ENCODE measurements at regions not wholly inside any gene's neighbourhood (a gene's known extent, or its start where the extent isn't known, plus 50 kb on each side); places are given as distances from the start of the nearest gene placed in this dataset.

DNA sequence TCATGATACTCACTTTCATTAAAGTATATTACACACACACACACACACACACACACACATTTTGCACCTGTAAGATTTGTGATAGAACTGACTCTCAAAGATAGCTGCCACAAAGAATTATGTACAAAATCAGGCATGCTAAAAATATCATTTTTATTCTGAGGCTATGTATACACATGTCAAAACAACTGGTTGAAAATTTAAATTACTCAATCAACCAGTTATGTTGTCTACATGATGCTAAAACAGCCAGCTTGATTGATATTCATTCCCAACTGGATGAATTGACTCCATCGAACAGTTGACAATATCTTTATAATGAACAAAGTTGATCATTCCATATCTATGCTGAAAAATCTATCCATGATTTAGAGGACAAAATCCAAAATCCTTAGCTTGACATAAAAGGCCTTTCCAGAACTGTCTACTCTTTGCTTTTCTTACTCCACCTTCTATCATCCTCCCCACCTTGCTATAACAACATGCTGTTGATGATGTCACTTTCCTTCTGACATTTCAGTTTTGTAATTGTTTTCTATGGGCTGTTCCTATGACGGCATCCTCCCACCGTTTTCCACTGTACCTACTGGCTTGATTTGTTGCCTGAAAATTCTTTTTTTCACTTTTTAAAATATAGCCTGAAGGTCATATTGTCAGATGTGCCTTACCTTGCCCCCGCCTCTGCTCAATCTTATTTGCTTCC is 321.5 kb upstream of the OLFM3 start:
- no peak overlapping the region for H4K91ac ChIP-seq (ENCODE audit: insufficient read length, low read depth, low read length)
- no peak overlapping the region for H3K4me2 ChIP-seq (ENCODE audit: insufficient read depth, insufficient read length, low read length)
- no peak overlapping the region for H3K56ac ChIP-seq (ENCODE audit: insufficient read length, low read depth, low read length)
- no peak overlapping the region for H3K14ac ChIP-seq (ENCODE audit: insufficient read depth, low read length)
- TF ChIP-seq, protein P1, sequence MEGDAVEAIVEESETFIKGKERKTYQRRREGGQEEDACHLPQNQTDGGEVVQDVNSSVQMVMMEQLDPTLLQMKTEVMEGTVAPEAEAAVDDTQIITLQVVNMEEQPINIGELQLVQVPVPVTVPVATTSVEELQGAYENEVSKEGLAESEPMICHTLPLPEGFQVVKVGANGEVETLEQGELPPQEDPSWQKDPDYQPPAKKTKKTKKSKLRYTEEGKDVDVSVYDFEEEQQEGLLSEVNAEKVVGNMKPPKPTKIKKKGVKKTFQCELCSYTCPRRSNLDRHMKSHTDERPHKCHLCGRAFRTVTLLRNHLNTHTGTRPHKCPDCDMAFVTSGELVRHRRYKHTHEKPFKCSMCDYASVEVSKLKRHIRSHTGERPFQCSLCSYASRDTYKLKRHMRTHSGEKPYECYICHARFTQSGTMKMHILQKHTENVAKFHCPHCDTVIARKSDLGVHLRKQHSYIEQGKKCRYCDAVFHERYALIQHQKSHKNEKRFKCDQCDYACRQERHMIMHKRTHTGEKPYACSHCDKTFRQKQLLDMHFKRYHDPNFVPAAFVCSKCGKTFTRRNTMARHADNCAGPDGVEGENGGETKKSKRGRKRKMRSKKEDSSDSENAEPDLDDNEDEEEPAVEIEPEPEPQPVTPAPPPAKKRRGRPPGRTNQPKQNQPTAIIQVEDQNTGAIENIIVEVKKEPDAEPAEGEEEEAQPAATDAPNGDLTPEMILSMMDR (conservative IDR thresholded peaks at IDR 0.05) = no peak
- H2AFZ ChIP-seq (ENCODE audit: low read length) = no peak overlapping the region
- H2BK12ac ChIP-seq (ENCODE audit: insufficient read length, low read depth, low read length) = no peak overlapping the region
- no peak overlapping the region for H2BK20ac ChIP-seq (ENCODE audit: low read depth, low read length, poor library complexity, severe bottlenecking)
- no peak overlapping the region for H2AK5ac ChIP-seq (ENCODE audit: insufficient read length, low read length)
- no peak overlapping the region for H3T11ph ChIP-seq (ENCODE audit: low read length)
- DNase-seq = no peak
- H3K36me3 Mint-ChIP-seq (ENCODE audit: insufficient read depth in 1 of 3, low read depth in 3 of 3) = peaks cover 0 to 6% (median 5%) of the 10 kb centered on the region in 3 experiments; a peak in 2 of 7 replicates
- H2BK120ac ChIP-seq (ENCODE audit: low read depth, low read length, poor library complexity, severe bottlenecking) = no peak overlapping the region
- no peaks in the 10 kb centered on the region for H4K20me1 ChIP-seq (ENCODE audit: control insufficient read depth, insufficient read depth, insufficient read length)
- no peaks in the 10 kb centered on the region for H3K27me3 Mint-ChIP-seq (ENCODE audit: low read depth)
- H2BK15ac ChIP-seq (ENCODE audit: low read depth, low read length) = no peak overlapping the region
- H3K27ac Mint-ChIP-seq = no peak overlapping the region
- no peaks in the 10 kb centered on the region for H3K27me3 ChIP-seq (ENCODE audit: insufficient read depth, low read length)
- no peaks in the 10 kb centered on the region for H3K4me1 ChIP-seq (ENCODE audit: insufficient read depth, low read length)
- H3K4me1 Mint-ChIP-seq = no peaks in the 10 kb centered on the region
- H4K5ac ChIP-seq (ENCODE audit: insufficient read length, low read depth, low read length) = no peak overlapping the region
- H4K8ac ChIP-seq (replicated peaks; ENCODE audit: insufficient read length, low read depth, low read length) = no peak overlapping the region
- no peaks in the 10 kb centered on the region for H3K79me2 ChIP-seq (ENCODE audit: insufficient read depth, low read length)
- H3K9me3 ChIP-seq (ENCODE audit: control insufficient read depth, low read depth, low read length) = no peaks in the 10 kb centered on the region
- H3K18ac ChIP-seq (ENCODE audit: insufficient read length, low read depth, low read length) = no peak overlapping the region
- WGBS (ENCODE audit: extremely low coverage, insufficient read length, low lambda C conversion rate) = no CpG with 5 or more reads among the region's 4 CpGs
- no peak overlapping the region for H3K23ac ChIP-seq (ENCODE audit: insufficient read length, low read depth, low read length)
- H3K9ac ChIP-seq (ENCODE audit: extremely low read depth, insufficient read length, low read length) = no peak overlapping the region
- peaks cover 6 to 8% of the 10 kb centered on the region in 2 experiments; a peak in 3 of 5 replicates for H3K9me3 Mint-ChIP-seq
- H3K4ac ChIP-seq (ENCODE audit: low read depth, low read length) = no peak overlapping the region
- H3K23me2 ChIP-seq (ENCODE audit: insufficient read length, low read depth, low read length, poor library complexity, severe bottlenecking) = no peaks in the 10 kb centered on the region
- no peaks in the 10 kb centered on the region for H3K79me1 ChIP-seq (ENCODE audit: insufficient read depth, low read depth, low read length, poor library complexity, severe bottlenecking)
- no peak overlapping the region for H3K4me3 Mint-ChIP-seq
- H2BK5ac ChIP-seq (ENCODE audit: insufficient read length, low read length) = no peak overlapping the region
- no peak overlapping the region for H3K27ac ChIP-seq (ENCODE audit: insufficient read length, low read depth, low read length)
